ENCODE measurements at regions not wholly inside any gene's neighbourhood (a gene's known extent, or its start where the extent isn't known, plus 50 kb on each side); places are given as distances from the start of the nearest gene placed in this dataset.

DNA sequence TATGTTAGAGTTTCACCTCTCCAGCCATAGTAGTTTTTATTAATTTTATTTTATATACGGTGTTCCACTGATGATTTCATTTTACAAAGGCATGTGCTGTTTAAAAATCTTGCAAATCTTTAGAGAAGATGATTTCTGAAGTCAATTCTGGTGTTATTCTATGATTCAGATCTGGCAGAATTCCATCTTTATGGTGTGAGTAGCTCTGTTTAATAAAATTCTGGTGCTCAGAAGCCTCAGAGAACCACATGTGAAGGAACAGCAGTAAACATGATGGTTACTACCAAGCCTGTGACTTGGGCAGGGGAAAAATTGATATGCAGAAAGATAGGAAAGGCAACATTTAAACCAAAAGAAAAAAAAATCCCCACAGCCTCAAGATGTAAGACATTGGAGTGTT, 299.7 kb downstream of the NPR3 start:
- Histone ChIP-seq H3K4me3 (no peak overlapping the region), H3K4me1 (no peaks in the 10 kb centered on the region), H3K36me3 (no peaks in the 10 kb centered on the region), H3K27me3 (no peaks in the 10 kb centered on the region), H3K27ac (no peak overlapping the region), H3K9me3 (peaks cover 4 to 15% (median 9%) of the 10 kb centered on the region in 4 donors)
- 89 to 100% methylated on average over 1 of the region's 1 CpG for WGBS, 2 donors
- no peak for TF ChIP-seq POLR2AphosphoS5 (IDR thresholded peaks at IDR 0.05)
- no peak for TF ChIP-seq POLR2A (IDR thresholded peaks at IDR 0.05)
- TF ChIP-seq EP300 (IDR thresholded peaks at IDR 0.05) = no peak
- TF ChIP-seq, protein P1, sequence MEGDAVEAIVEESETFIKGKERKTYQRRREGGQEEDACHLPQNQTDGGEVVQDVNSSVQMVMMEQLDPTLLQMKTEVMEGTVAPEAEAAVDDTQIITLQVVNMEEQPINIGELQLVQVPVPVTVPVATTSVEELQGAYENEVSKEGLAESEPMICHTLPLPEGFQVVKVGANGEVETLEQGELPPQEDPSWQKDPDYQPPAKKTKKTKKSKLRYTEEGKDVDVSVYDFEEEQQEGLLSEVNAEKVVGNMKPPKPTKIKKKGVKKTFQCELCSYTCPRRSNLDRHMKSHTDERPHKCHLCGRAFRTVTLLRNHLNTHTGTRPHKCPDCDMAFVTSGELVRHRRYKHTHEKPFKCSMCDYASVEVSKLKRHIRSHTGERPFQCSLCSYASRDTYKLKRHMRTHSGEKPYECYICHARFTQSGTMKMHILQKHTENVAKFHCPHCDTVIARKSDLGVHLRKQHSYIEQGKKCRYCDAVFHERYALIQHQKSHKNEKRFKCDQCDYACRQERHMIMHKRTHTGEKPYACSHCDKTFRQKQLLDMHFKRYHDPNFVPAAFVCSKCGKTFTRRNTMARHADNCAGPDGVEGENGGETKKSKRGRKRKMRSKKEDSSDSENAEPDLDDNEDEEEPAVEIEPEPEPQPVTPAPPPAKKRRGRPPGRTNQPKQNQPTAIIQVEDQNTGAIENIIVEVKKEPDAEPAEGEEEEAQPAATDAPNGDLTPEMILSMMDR (IDR thresholded peaks at IDR 0.05) = no peak
- ATAC-seq (ENCODE audit: low FRiP score in 2 of 2) = no peak
- DNase-seq = no peak

DNA sequence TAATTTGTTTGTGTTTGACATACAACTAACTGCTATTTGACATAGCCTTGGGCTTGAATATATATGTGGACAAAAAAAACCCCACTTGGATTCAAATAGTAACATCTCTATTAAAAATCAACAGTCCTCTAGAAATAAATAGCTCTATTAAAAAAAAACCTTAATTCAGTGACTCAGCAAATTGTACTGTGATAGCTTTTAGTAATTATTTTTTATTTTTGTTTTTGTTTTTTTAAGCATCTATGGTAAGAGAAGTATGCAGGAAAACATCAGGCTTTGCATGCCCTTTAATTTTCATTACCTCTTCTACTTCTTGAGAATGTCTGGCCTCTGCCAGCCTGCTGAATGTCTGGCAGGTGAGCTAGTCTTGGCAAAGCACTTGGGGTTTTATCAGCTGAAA, 300.7 kb downstream of the NPR3 start:
- H3K4me1 ChIP-seq = no peaks in the 10 kb centered on the region
- ATAC-seq (ENCODE audit: low FRiP score in 2 of 2) = no peak
- H3K36me3 ChIP-seq = no peaks in the 10 kb centered on the region
- no peak overlapping the region for H3K27ac ChIP-seq
- no peak for DNase-seq
- no peak overlapping the region for H3K4me3 ChIP-seq
- TF ChIP-seq EP300 (IDR thresholded peaks at IDR 0.05) (no peak), POLR2AphosphoS5 (IDR thresholded peaks at IDR 0.05) (no peak), POLR2A (IDR thresholded peaks at IDR 0.05) (no peak)
- TF ChIP-seq, protein P1 (IDR thresholded peaks at IDR 0.05) = no peak
- no peaks in the 10 kb centered on the region for H3K27me3 ChIP-seq
- peaks cover 4 to 15% (median 9%) of the 10 kb centered on the region in 4 donors for H3K9me3 ChIP-seq

GRCh38 chr5:33023649-33024048, 312.5 kb downstream of the NPR3 start:
- no peak for TF ChIP-seq POLR2AphosphoS5 (IDR thresholded peaks at IDR 0.05)
- TF ChIP-seq, protein P1 (IDR thresholded peaks at IDR 0.05) = no peak
- no peak for TF ChIP-seq POLR2A (IDR thresholded peaks at IDR 0.05)
- TF ChIP-seq EP300 (IDR thresholded peaks at IDR 0.05) = no peak
- Histone ChIP-seq H3K36me3 (no peaks in the 10 kb centered on the region), H3K27ac (no peak overlapping the region), H3K4me1 (no peaks in the 10 kb centered on the region), H3K27me3 (no peaks in the 10 kb centered on the region), H3K4me3 (no peak overlapping the region), H3K9me3 (no peaks in the 10 kb centered on the region)
- ATAC-seq (ENCODE audit: low FRiP score in 2 of 2) (no peak), DNase-seq (no peak)
- WGBS, 2 donors = 37 to 75% methylated on average over 2 of the region's 2 CpGs

DNA sequence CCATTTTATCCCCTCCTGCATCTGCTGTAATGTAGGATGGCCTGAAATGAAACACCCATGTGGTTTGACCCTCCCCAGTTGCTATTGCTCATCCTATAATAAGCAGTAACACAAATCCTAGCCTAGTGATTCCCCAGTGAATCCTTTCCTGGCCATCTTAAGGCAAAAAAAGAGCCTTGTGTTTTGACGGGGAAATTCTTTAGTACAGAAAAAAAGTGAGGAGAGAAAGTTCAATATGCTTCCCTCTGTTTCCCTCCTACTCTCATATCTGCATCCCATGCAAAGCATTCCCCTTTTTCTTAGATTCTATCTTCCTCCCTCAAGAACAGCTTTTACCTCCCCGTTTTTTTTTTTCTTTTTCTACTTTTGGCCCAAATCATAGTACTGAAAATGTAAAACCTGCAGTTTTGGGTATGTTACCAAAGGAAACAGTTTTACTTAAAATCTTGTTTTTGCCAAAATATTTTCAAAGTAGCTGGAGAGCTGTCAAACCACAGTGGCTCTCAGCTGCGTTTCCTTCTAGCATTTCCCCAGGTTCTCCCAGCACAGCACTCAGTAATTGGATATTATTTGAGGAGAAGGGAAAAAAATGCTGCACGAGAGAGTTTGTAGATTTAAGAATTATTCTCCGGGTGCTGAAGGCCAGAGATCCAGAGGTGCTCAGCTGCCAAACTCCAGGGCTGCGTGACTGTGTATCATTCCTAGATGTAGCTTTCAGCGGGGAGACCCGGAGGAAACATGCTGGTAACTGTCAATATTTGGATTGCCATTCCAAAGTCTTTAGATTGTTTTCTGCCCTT, 321.4 kb downstream of the NPR3 start:
- TF ChIP-seq POLR2AphosphoS5 (IDR thresholded peaks at IDR 0.05) (no peak), POLR2A (IDR thresholded peaks at IDR 0.05) (no peak), EP300 (IDR thresholded peaks at IDR 0.05) (no peak)
- TF ChIP-seq, protein P1 (IDR thresholded peaks at IDR 0.05) = no peak
- H3K9me3 ChIP-seq = no peaks in the 10 kb centered on the region
- H3K36me3 ChIP-seq = no peaks in the 10 kb centered on the region
- ATAC-seq (ENCODE audit: low FRiP score in 2 of 2) = peak in 1 of 2 donors; percentile 56
- DNase-seq = no peak
- H3K4me1 ChIP-seq = no peaks in the 10 kb centered on the region
- H3K27me3 ChIP-seq = no peaks in the 10 kb centered on the region
- no peak overlapping the region for H3K4me3 ChIP-seq
- H3K27ac ChIP-seq = no peak overlapping the region
- 45 to 48% methylated on average over 8 of the region's 8 CpGs for WGBS, 2 donors

DNA sequence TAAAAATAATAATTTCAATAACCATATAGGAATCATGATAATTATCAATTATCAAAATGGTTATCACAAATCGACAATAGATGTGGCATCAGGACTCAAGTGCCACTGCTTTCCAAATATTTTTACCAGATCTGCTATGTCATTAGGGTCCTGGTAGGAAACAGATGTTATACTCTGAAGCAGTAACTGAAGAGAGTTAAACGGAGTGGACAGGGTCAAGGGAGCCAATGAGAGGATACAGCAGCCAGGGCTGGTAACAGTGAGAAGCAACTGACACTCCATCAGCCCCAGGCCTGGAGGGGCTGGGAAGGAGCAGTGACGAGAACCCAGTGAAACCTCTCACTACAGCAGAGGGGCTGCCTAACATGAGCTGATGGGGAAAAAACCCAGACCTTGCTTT, 322.4 kb downstream of the NPR3 start:
- TF ChIP-seq, protein P1 (IDR thresholded peaks at IDR 0.05) = no peak
- TF ChIP-seq POLR2A (IDR thresholded peaks at IDR 0.05) = no peak
- TF ChIP-seq POLR2AphosphoS5 (IDR thresholded peaks at IDR 0.05) = no peak
- no peak for TF ChIP-seq EP300 (IDR thresholded peaks at IDR 0.05)
- no peak for ATAC-seq (ENCODE audit: low FRiP score in 2 of 2)
- 64 to 73% methylated on average over 3 of the region's 3 CpGs for WGBS, 2 donors

More for the DNA sequence above, 322.4 kb downstream of the NPR3 start:
- Histone ChIP-seq H3K36me3 (no peaks in the 10 kb centered on the region), H3K27ac (no peak overlapping the region), H3K9me3 (no peaks in the 10 kb centered on the region), H3K27me3 (no peaks in the 10 kb centered on the region), H3K4me3 (no peak overlapping the region), H3K4me1 (no peaks in the 10 kb centered on the region)
- no peak for DNase-seq
